ENCODE measurements at regions not wholly inside any gene's neighbourhood (a gene's known extent, or its start where the extent isn't known, plus 50 kb on each side); places are given as distances from the start of the nearest gene placed in this dataset.
A peak's percentile ranks its signal among the peaks of the same experiment; 100 is the strongest.

DNA sequence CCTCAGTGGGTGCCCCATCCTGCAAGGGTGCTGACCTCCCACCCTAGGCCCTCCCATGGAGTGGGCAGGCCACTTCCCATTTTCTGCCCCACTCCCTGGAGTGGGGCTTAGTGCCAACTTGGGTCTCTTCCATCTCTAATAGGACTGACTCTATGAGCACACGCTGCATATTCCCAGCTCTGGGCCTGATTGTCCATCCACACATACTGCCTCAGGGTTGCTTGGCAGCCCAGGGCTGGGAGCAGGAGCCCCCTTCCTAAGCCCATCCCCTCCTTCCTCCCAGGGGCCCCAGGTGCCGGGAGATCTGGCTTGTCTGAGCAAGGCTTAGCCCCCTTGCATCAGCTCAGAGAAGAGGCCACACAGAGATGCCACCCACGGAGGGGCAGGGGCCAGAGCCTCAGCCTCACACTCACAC lies 55.1 kb downstream of the PJA1 start:
- no peak for DNase-seq

DNA sequence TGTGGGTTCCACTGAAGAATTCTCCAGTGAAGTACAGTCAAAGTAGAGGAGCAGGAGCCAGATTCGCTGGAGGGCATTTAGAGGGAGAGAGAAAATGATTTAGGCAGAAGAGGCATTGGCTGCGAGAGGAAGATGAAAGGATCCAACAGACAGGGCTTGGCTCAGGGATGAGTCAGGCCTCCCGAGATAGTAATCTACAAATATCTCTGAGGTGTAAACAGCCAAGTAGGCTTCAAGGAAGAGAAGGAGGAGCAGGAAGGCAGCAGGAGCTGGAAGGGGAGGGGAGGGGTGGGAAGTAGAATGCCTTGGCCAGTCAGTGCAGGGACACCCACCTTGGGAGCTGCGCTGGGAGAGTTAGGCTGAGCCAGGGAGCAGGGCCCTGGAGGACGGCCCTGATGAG lies 55.5 kb downstream of the PJA1 start:
- DNase-seq, result no peak

DNA sequence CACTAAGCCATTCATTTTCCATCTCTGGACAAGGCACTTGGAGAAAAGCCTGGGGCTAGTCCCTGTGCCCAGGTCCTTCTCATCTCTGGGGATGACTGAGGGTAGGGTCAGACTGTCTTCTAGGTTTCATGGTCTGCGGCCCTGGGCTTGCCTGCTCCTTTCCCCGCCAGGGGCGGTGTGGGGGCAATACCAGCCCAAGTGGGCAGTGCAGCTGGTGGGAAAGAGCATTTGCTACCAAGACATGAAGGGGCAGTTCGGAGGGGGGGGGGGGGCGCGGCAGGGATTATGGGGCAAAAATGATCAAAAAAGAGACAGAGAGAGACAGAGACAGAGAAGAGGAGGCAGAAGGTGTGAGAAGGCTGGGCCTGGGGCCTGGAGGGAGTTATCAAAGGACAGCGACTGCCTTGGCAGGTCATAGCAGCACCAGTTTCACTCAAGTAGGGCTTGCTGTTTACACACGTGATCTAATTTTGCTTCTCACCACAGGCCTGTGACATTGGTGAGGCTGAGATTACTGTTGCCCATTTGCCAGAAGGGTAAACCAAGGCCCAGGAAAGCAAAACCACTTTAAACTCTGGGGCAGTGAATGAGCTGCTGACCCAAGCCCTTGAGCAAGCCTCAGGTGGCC lies 56.1 kb downstream of the PJA1 start:
- DNase-seq, result no peak

DNA sequence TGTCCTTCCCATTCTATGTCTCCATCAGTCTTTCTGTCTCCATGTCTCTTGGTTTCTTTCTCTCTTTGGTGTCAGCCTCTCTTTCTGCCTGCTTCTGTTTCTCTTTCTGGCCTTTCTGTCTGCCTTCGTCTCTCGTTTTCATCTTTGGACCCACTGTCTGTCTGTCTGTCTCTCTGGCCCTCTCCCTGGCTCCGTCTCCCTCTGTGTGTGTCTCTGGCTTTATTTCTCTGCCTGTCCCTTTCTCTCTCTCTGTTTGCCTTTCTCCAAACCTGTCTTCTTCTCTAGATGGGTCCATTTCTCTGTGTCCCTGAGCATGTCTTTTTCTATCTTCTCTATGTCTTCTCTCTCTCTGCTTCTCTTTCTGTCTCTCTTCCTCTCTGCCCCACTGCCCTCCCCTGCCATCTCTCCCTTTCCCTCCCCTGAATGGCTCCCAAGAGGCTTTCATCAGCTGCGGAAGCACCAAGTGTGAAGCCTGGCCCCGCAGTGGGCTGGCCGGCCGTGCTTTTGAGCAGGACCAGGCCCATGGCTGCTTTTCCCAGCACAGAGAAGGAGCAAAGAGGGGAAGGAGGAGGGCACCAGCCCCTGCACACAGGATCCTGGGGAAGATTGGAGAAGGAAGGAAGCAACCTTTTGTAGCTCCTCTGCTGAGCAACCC lies 57.4 kb downstream of the PJA1 start:
- DNase-seq, result no peak

DNA sequence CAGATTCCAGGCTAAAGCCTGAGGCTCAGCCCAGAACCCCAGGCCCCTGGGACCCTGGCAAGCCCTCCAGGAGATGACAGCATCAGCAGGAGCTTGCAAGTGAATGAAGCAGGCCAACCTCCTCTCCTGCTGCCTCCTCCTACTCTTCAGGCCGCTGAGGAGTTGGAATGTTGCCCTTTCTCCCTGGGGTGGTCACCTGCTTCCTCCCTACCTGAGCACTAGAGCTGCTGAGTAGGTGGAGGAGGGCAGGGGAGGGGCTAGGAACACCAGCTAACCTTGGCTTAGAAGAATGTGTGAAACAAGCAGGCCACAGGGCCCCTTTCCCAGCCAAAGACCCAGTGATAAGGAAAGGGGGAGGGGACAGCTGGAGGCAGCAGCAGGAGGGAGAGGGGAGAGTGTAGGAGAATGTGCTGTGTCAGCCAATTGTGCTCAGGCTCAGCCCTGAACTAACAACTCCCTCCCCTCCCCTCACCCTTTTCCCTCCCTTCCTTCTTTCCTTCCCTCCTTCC lies 58.0 kb downstream of the PJA1 start:
- DNase-seq, result no peak

DNA sequence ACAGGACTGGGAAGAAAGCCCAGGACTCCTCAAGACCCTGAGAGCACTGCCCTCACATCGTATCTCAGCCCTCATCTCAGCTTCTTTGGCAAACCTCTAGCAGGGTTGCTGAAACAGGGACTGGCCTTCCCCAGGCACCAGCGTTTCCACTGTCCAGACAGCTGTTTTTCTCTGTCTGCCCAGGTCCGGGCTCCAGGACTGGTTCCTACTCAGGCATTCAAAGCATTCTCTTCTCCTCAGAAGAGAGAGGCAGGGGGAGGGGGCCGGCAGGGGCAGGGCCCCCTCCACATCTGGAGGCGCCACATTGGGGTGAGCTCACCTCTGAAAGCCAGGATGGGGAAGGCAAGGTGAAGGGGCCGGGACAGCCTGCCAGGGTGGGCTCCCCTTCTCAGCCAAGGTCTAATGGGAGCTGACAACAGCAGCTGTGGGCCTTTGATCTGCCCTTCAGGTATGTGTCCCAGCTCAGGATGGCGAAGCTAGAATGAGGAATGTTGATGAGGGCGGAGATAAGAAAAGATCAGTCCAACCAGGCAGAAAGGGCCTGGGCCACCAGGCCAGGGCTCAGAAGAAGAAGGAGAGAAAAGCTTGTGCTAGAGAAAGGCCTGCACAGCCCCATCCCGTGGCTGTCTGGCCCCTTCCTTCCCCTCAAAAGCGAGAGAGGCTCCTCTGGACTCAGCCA lies 60.4 kb downstream of the PJA1 start:
- no peak for DNase-seq

DNA sequence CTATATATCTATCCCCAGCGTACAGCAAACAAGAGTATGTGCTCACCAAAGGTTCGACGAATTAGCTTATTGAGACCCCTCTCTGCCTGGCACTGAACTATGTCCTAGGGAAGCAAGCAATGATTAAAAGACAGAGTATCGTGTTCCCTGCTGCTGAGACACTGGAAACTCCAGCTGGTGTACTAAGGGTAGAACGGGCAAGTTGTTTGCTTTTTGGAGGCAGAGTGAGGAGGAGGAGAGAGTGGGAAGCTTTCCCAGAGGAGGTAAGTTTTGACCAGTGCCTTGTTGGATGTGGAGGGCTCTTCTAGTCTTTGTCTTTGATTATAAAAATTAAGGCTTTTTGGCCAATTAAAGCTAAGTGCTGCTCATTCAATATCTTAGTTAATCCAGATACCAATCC lies 61.7 kb downstream of the PJA1 start:
- no peak for DNase-seq

DNA sequence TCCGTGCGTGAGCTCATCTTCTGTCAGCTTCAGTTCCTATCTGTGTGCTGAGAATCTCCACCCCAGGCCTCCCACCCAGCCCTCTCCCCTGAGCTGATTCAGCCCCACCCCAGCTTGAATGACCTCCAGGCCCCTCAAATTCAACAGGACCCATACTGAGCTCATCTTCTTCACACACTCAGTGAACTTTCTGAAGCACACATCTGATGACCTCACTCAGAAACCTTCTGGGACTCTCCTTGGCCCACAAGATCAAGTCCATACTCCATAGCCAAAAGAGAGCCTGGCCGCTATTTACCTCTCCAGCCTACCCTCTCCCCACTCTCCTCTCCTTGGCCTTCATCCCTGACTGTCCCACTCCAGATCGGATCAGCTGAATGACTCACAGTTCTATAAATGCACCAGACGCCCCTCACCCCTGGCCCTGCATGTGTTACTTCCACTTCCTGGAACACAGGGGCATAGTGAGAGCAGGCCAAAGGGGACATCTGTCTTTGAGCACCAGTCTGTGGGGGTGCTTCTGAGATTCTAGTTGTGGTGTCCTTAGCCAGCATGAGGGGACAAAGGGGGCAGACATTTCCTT lies 62.5 kb downstream of the PJA1 start:
- no peak for DNase-seq

DNA sequence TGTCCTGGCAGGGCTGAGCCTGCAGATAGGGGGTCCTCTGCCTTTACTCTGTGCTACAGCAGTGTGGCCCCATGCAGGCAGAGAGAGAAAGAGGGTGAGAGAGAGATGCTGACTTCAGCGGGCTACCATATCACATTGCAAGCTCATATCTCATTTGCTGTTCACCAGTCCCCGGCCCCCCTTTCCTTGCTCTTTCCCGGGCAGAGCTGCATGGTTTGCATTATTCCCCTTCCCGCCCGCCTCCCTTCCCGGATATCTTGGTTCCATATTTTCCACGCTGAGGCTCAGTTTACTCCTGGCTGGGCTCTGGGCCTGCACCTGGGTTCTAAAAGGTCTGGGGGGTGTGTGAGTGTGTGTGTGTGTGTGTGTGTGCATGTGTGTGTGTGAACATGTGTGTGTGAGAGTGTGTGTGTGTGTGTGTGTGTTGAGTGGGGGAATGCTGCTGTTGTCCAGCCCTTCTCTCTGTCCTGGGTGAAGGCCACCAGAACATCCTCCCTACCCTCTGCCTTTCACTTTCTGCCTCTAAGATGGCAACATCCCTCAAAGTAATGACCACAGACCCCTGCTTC lies 63.5 kb downstream of the PJA1 start:
- DNase-seq, result no peak

DNA sequence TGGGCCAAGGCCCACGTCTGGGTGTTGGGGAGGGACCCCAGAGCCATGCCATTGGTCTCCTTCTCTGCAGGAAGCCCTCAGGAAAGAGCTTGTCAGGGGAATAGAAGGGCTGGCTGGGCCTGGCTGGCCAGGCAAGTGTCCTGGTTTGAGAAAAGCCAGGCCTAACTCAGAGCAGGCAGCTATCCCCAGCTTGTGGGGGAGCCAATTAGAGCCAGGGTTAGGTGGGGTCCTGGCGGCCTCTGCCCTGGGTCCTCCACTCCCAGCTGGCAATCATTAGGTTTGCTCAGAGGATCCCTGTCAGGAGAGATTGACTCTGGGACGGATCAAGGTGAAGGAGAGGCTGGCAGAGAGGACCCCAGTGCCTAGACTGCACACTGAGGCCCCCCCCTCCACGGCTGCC lies 64.8 kb downstream of the PJA1 start:
- DNase-seq, result no peak

DNA sequence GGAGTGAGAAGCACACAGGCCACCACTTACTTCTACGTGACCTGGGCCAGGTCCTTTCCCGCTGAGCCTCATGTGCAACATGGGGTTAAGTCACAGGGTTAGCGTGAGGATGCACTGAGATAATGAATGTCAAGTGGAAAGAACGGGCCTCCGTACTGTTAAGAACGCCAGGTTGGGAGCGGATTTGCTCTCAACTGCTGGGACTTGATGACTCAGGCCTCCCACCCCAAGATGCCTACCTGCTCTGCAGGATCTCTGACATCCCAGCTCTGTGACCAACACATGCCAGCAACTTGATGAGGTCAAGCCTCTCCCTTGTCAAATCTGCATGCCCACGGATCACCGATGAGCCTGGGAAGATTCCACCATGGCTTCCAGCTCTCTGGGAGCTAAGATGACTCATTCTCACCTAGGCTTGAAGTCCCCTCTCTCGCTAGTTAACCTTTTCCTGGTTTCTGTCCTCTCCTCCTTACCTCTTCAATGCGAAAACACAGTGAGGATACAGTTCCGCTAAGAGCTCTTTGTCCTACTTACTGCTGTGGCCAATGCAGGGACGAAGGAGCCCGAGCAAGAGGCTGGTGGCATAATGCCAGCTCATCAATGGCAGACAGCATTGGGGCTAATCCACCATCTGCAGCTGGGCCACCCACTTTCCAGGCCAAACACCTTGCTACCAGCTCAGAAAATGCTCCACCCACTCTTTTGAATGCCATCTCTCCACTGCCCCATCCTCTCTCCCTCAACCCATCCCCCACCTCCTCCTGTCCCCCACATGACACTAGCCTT lies 67.6 kb downstream of the PJA1 start:
- no peak for DNase-seq

DNA sequence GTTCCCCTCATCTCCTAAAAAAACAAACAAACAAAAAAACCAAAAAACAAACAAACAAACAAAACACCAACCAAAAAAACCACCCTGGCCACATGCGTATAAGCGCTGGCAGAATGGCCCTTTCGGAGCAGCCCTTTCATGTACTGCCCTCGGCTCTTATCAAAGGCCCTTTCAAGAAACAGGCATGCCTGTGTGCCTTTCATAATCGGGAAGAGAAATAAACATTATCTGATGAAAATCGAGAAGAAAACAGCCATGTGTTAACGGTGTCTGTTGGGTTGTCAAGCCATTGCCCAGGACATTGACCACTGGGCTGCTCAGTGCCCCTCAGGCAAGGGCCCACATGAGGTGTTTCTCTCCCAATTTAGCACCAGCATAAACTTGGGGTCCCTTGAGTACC lies 68.3 kb downstream of the PJA1 start:
- no peak for DNase-seq

DNA sequence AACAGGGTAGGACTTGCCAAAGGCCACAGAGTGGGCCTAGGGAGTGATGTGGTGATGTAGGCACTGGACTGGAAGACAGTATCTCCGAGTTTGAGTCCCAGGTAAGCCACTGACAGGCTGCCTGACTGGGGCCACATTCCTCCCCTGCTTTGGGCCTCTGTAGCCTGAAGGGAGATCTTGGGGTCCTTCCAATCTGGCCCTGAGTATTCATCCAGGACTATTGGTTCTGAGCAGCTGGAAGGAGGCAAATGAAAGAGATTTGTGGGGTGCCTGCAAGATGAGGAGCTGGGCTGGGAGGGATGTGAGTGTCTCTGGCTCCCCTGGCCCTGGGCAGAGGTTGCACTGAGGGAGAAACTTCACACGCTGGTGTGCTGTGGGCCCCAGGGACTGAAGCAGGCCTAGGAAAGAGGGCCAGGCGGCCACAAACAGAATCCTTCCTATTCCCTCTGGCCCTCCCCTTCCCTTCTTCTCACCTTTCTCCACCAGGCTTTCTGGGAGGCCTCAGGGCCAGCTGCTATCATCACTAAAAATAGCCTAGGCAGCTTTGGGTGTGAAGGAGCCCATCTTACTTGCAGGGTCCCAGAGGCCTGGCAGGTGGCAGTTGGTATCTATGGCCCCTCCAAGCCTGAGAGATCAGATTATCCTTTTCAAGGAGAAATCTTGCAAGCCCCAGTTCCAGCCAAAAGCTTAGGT lies 70.1 kb downstream of the PJA1 start:
- no peak for DNase-seq

DNA sequence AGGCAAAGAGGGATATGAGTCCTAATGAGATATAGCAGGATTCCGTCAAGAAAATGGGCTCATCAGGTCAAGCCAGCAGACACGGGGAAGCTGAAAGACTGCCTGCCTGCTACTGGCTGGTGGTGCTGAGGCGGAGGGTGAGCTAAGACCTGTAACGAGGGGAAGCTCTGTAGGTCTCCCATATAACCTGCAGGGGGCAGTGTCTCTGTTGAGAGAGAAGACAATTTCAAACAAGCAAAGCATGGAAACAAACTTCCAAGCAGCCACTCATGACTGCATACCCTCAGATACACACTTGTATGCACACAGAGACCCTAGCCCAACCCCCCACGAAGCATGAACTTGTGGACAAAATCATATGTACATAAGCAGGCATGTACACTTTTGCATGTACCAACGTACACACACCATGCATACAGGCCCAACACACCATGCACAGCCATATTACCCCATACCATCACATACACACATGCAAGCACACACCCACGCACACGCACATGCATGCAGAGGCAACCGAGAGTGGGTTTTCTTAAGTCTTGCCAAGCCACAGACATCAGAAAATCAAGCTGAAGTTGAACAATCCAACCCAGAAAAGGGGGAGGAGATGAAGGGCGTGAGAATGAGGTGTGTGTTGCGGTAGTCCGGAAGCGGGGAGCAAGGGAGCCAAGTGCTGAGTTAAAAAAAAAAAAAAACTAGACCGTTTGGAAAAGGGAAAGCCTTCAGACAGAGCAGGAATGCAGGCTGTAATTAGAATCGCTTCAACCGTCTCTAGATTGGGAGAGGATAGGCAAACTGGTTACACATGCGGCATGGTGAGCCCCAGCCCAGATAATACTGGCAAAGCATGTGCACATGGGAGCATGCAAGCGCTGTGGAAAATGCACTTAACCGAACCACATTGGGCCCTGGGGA lies 71.0 kb downstream of the PJA1 start:
- DNase-seq, result peak; percentile 17

DNA sequence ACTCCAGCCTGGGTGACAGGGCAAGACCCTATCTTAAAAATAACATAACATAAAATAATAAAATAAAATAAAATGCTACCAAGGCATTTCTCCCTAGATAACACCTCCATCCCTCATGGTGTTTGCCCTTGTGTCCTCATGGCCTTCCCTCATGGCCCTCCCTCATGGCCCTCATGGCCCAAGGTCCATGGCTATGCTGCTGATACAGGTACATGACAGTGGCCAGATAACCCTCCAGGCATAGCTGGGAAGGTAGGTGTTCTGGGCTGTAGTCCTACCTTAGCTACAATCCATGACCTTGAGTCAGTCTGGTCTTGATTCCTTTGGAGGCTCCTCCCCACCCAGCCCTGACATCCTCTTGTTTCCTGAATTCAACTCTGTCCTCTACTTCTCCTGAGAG lies 75.2 kb downstream of the PJA1 start:
- no peak for DNase-seq

DNA sequence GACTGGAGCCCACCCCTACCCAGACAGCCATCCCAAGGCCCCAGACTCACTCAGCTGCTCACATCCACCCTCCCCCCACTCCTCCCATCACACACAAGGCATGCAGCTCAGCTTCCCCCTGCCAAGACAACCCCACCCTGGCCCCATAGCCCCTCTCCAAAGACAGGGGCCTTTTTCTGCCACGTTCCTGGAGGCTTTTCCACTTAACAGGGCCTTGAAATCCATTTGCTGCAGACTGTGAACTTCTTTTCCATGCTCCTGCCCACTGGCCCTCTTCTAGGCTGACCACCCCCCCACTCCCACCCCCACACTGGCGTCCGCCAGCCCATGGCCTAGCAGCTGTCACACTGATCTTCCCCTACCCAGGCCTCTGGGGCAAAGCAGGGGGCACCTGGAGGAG lies 76.0 kb downstream of the PJA1 start:
- DNase-seq, result no peak

DNA sequence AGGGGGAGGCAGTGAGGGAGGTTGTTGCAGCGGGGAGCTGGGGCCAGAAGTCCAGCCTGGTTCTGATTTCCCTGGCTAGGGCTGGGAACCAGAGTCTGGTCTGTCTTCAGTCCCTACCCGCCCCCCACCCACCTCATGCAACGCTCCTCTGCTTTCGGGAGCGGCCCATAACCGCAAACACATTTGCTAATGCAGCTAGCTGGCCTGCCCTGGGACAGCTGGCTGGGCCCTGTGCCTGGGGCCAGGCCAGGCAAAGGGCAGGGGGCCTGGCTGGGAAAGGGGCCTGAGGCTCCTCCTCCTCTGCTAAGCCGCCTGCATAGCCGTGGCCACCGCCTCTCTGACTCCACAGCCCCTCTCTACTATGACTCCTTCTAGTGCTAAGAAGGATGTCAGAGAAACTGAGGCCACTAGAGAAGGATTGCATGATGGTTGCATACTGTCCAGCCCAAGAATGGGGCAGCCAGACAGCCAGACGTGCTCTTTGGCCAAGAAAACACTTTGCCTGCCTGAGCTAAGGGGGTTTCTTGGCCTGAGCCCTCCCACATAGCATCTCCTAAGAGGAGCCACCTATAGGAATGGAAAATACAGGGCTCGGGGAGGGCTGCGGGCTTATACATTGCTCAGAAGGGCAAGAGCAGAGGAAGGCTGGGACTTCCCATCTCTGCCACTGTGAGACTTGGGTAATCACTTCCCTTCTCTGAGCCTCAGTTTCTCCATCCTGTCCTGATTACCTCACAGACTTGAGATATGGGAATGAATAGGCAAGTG lies 76.9 kb downstream of the PJA1 start:
- DNase-seq, result no peak

DNA sequence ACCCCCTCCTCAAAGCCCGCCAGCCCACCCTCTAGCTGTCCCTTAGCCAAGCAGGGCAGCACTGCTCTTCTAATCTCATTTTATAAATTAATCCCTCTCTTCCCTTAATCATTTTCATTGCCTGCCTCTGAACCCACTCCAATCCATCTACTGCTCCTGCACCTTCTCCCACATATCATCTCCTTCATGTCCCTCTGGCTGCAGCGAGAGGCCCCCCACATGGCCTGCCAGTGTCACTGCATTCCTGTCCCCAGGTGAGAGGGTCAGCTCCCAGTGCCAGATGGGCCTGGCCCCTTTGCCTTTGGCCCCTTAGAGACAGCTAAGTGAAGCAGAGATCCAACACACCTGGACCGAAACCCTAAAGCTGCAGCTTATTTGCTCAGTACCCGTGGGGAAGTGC lies 79.4 kb downstream of the PJA1 start:
- DNase-seq, result no peak

DNA sequence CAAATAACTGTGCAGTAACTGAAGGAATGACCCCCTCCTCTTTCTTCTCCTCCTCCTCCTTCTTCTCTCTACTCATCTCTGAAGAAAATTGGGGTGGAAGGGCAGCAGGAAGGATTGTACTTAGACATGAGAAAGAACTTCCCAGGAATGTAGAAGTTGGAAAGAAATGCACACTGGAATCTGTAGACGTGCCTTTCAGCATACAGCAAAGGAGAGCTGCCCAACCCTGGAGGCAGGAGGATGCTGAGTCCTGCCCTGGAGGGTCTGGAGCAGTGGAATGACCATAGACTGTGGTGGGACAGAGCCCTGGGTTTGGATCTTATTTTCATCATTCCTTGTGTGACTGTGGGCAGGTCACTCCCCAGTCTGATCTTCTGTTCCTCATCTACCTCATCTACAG lies 80.1 kb downstream of the PJA1 start:
- DNase-seq, result no peak

DNA sequence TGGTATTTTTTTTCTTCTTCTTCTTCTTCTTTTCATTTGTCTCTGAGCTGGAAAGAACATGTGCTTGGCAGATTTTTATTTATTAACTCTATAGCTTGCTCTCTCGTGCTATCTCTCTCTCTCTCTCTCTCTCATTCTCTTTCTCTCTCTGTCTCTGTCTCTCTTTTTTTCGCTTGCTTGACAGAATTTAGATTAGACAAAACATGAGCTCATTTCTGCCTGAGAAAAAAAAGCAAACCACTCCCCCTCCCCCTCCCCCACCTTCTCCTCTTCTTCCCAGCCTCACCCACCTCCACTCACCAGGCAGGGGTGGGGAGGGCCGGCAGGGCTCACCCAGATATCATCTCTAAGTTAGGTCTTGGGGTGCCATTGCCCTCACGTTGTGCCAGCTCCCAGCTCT lies 81.5 kb downstream of the PJA1 start:
- DNase-seq, result no peak

Measured in NCI-H345 (cell line).